Peyer's patch (tissue), 4 donors: ENCODE measurements at regions not wholly inside any gene's neighbourhood (a gene's known extent, or its start where the extent isn't known, plus 50 kb on each side); places are given as distances from the start of the nearest gene placed in this dataset.

Source experiments
- DNase-seq, 3 donors: peaks; one replicate each; pipeline ENCODE4 v3.0.0-alpha.2; 2017 to 2019
- H3K27ac ChIP-seq, 4 donors: fragments of 200-600 bp; sonication (generic); one replicate each; pipeline ENCODE4 v1.5.1; 2016 to 2019
- H3K27me3 ChIP-seq, 2 donors: fragments of 200-600 bp; sonication (generic); one replicate each; pipeline ENCODE4 v1.5.1; 2019
- H3K36me3 ChIP-seq, 3 donors: fragments of 200-600 bp; sonication (generic); one replicate each; pipeline ENCODE4 v1.5.1; 2016 to 2019
- H3K4me1 ChIP-seq, 4 donors: fragments of 200-600 bp; sonication (generic); one replicate each; pipeline ENCODE4 v1.5.1; 2016 to 2019
- H3K4me3 ChIP-seq, 4 donors: fragments of 200-600 bp; sonication (generic); 1 replicate in 3 of 4; 2 replicates in 1 of 4; pipeline ENCODE4 v1.5.1; 2016 to 2019; ENCODE audit warnings: mild to moderate bottlenecking in 1 of 4
- H3K9me3 ChIP-seq, 4 donors: fragments of 200-600 bp; sonication (generic); one replicate each; pipeline ENCODE4 v1.5.1; 2016 to 2019; ENCODE audit warnings: mild to moderate bottlenecking in 1 of 4
- POLR2A ChIP-seq, 2 donors: fragments of 450-650 bp; IDR thresholded peaks; one replicate each; pipeline ENCODE4 v1.5.1; 2017; ENCODE audit warnings: antibody characterized with exemption in 2 of 2, mild to moderate bottlenecking in 2 of 2, moderate library complexity in 2 of 2
- TF ChIP-seq, protein P1 (sequence below), 6 experiments: fragments of 450-650 bp in 4 of 6; fragments of 200-600 bp in 2 of 6; sonication (generic) in 1 of 6; IDR thresholded peaks; one replicate each; pipeline ENCODE4 v1.5.1; 2017 to 2019; ENCODE audit warnings: antibody characterized with exemption in 6 of 6, mild to moderate bottlenecking in 3 of 6, moderate library complexity in 1 of 6

GRCh38 chr5:2996687-2997086 lies 245.2 kb upstream of the IRX2 start:
- TF ChIP-seq, protein P1, sequence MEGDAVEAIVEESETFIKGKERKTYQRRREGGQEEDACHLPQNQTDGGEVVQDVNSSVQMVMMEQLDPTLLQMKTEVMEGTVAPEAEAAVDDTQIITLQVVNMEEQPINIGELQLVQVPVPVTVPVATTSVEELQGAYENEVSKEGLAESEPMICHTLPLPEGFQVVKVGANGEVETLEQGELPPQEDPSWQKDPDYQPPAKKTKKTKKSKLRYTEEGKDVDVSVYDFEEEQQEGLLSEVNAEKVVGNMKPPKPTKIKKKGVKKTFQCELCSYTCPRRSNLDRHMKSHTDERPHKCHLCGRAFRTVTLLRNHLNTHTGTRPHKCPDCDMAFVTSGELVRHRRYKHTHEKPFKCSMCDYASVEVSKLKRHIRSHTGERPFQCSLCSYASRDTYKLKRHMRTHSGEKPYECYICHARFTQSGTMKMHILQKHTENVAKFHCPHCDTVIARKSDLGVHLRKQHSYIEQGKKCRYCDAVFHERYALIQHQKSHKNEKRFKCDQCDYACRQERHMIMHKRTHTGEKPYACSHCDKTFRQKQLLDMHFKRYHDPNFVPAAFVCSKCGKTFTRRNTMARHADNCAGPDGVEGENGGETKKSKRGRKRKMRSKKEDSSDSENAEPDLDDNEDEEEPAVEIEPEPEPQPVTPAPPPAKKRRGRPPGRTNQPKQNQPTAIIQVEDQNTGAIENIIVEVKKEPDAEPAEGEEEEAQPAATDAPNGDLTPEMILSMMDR (IDR thresholded peaks at IDR 0.05) = no peak
- TF ChIP-seq POLR2A (IDR thresholded peaks at IDR 0.05) = no peak
- no peak for DNase-seq
- Histone ChIP-seq H3K4me1 (no peaks in the 10 kb centered on the region), H3K9me3 (no peaks in the 10 kb centered on the region), H3K27me3 (no peaks in the 10 kb centered on the region), H3K27ac (no peak overlapping the region), H3K4me3 (no peak overlapping the region), H3K36me3 (no peaks in the 10 kb centered on the region)

- Histone ChIP-seq H3K36me3 (no peaks in the 10 kb centered on the region), H3K4me3 (no peak overlapping the region), H3K27me3 (no peaks in the 10 kb centered on the region), H3K9me3 (no peaks in the 10 kb centered on the region), H3K27ac (no peak overlapping the region), H3K4me1 (no peaks in the 10 kb centered on the region)
- no peak for DNase-seq
- TF ChIP-seq, protein P1 (IDR thresholded peaks at IDR 0.05) = no peak
- no peak for TF ChIP-seq POLR2A (IDR thresholded peaks at IDR 0.05)
Measured at GRCh38 chr5:2996248-2996647, 244.8 kb upstream of the IRX2 start.

GRCh38 chr5:2995667-2996066 lies 244.2 kb upstream of the IRX2 start:
- no peaks in the 10 kb centered on the region for H3K27me3 ChIP-seq
- TF ChIP-seq, protein P1 (IDR thresholded peaks at IDR 0.05) = no peak
- no peak for TF ChIP-seq POLR2A (IDR thresholded peaks at IDR 0.05)
- H3K36me3 ChIP-seq = no peaks in the 10 kb centered on the region
- H3K9me3 ChIP-seq = no peaks in the 10 kb centered on the region
- H3K4me3 ChIP-seq = no peak overlapping the region
- no peak overlapping the region for H3K27ac ChIP-seq
- no peaks in the 10 kb centered on the region for H3K4me1 ChIP-seq
- DNase-seq = no peak

DNA sequence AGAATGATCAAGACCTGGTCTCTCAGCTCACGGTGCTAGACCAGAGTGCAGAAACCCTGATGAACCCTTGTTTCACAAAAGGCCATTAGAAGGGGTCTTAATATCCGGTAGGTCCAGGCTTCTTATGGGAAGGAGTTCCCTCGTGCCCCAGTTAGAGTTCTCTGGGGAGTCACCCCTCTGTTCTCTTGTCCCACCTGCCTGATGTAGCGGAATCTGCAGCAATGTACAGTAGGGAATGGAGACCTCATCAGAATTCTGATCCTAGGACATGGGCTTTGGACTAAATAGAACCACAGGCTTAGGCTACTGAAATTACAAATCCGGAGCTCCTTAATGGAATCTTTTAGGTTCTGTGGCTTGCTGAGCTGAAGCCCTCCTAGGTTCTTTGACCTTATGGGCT lies 243.6 kb upstream of the IRX2 start:
- Histone ChIP-seq H3K27me3 (no peaks in the 10 kb centered on the region), H3K4me1 (no peaks in the 10 kb centered on the region), H3K27ac (no peak overlapping the region), H3K9me3 (no peaks in the 10 kb centered on the region), H3K4me3 (no peak overlapping the region), H3K36me3 (no peaks in the 10 kb centered on the region)
- DNase-seq = no peak
- TF ChIP-seq, protein P1 (IDR thresholded peaks at IDR 0.05) = no peak
- no peak for TF ChIP-seq POLR2A (IDR thresholded peaks at IDR 0.05)

DNA sequence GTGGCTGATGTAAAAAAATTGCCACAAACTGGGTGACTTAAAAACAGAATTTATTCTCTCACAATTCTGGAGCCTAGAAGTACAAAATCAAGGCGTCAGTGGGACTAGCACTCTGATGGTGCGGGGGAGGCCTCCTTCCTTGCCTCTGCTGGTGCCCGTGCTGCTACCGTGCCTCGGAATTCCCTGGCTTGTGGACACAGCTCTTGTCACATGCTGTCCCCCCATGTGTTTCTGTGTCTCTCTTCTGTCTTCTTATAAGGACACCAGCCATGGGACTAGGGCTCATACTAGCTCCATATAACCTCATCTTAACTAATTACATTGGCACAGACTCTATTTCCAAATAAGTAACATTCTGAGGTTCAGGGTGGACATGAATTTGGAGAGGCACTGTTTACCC lies 242.3 kb upstream of the IRX2 start:
- H3K27me3 ChIP-seq = no peaks in the 10 kb centered on the region
- H3K27ac ChIP-seq = no peak overlapping the region
- no peaks in the 10 kb centered on the region for H3K4me1 ChIP-seq
- DNase-seq = no peak
- no peaks in the 10 kb centered on the region for H3K9me3 ChIP-seq
- TF ChIP-seq, protein P1 (IDR thresholded peaks at IDR 0.05) = no peak
- no peak for TF ChIP-seq POLR2A (IDR thresholded peaks at IDR 0.05)
- no peaks in the 10 kb centered on the region for H3K36me3 ChIP-seq
- no peak overlapping the region for H3K4me3 ChIP-seq

DNA sequence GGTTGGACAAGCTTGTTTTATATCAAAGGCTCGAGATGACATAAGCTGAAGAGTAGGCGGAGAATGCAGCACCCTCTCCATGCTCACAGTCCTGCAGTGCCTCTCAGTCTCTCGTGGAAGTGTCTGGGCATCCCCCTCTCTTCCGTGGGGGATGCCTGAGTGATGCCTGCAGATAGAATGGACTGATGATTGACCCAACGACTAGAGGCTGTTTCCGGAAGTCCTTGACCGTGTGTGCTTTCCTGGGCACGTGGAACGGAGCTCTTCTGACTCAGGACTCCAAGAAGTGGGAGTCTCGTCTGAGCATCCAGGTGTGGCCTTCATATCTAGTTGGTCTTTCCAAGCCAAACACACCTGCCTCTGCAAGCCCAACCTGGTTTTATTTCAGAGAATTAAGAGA lies 241.8 kb upstream of the IRX2 start:
- no peak for TF ChIP-seq POLR2A (IDR thresholded peaks at IDR 0.05)
- TF ChIP-seq, protein P1 (IDR thresholded peaks at IDR 0.05) = no peak
- Histone ChIP-seq H3K27ac (no peak overlapping the region), H3K27me3 (no peaks in the 10 kb centered on the region), H3K4me3 (no peak overlapping the region), H3K36me3 (no peaks in the 10 kb centered on the region), H3K4me1 (no peaks in the 10 kb centered on the region), H3K9me3 (no peaks in the 10 kb centered on the region)
- no peak for DNase-seq
